ENCODE measurements at regions not wholly inside any gene's neighbourhood (a gene's known extent, or its start where the extent isn't known, plus 50 kb on each side); places are given as distances from the start of the nearest gene placed in this dataset.

GRCh38 chr5:2182020-2182419 lies 299.3 kb upstream of the IRX4 start:
- TF ChIP-seq POLR2A (IDR thresholded peaks at IDR 0.05) = no peak
- TF ChIP-seq CTCF (IDR thresholded peaks at IDR 0.05) = no peak
- no peak for TF ChIP-seq POLR2AphosphoS5 (IDR thresholded peaks at IDR 0.05)
